Activated T-helper 17 cell treated with anti-CD3 and anti-CD28 coated beads, Interleukin-2, amount 50 U/mL, for 72 hours (primary cell): ENCODE measurements at regions not wholly inside any gene's neighbourhood (a gene's known extent, or its start where the extent isn't known, plus 50 kb on each side); places are given as distances from the start of the nearest gene placed in this dataset.

ENCODE experiments used
- ATAC-seq: fragments of 150-1000 bp; cut with Tn5 transposase; replicated peaks from 2 replicates; pipeline ENCODE4 v1.10.0; 2021; ENCODE audit warnings: mild to moderate bottlenecking, moderate library complexity
- H3K27ac Mint-ChIP-seq: one replicate; pipeline ENCODE4 v1.8.0; 2022; ENCODE audit warnings: mixed read lengths
- H3K27me3 Mint-ChIP-seq: one replicate; pipeline ENCODE4 v1.8.0; 2022; ENCODE audit warnings: mixed read lengths
- H3K36me3 Mint-ChIP-seq: one replicate; pipeline ENCODE4 v1.8.0; 2022; ENCODE audit warnings: low read depth, mild to moderate bottlenecking, mixed read lengths
- H3K4me1 Mint-ChIP-seq: one replicate; pipeline ENCODE4 v1.8.0; 2022; ENCODE audit warnings: mixed read lengths
- H3K4me3 Mint-ChIP-seq: one replicate; pipeline ENCODE4 v1.8.0; 2022; ENCODE audit warnings: mild to moderate bottlenecking, mixed read lengths
- H3K9me3 Mint-ChIP-seq: one replicate; pipeline ENCODE4 v1.8.0; 2022; ENCODE audit warnings: mixed read lengths

DNA sequence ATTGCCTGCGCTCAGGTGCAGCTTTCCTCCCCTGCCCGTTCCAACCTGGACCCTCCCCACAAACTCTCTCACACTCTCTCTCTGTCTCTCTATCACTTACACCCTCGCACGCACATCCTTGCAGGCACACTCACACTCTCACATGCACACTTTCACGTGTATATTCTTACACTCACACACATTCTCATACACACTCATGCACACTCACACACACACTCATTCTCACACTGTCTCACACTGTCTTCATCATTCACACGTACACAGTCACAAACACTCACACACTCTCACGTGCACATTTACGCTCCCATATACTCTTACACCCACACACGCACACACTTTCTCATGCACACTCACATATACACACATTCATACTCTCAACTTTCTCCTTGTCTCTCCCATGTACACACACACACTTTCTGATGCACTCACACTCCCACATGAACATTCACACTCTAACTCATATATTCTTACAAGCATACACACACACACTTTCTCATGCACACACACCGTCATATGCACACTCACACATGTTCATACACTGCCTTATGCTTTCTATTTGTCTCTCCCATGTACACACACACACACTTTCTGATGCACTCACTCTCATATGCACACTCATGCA lies 229.3 kb downstream of the SNX18 start:
- Mint-ChIP-seq H3K27me3 (no peaks in the 10 kb centered on the region), H3K36me3 (no peaks in the 10 kb centered on the region), H3K27ac (no peak overlapping the region)

GRCh38 chr5:54746346-54746745 lies 228.8 kb downstream of the SNX18 start:
- Mint-ChIP-seq H3K9me3 (no peaks in the 10 kb centered on the region), H3K4me3 (no peak overlapping the region), H3K27me3 (no peaks in the 10 kb centered on the region), H3K27ac (no peak overlapping the region), H3K36me3 (no peaks in the 10 kb centered on the region), H3K4me1 (peaks cover 4% of the 10 kb centered on the region)
- ATAC-seq, result no peak

More for the DNA sequence above, 229.3 kb downstream of the SNX18 start:
- Mint-ChIP-seq H3K4me1 (peaks cover 4% of the 10 kb centered on the region), H3K9me3 (no peaks in the 10 kb centered on the region), H3K4me3 (no peak overlapping the region)
- ATAC-seq, result no peak

DNA sequence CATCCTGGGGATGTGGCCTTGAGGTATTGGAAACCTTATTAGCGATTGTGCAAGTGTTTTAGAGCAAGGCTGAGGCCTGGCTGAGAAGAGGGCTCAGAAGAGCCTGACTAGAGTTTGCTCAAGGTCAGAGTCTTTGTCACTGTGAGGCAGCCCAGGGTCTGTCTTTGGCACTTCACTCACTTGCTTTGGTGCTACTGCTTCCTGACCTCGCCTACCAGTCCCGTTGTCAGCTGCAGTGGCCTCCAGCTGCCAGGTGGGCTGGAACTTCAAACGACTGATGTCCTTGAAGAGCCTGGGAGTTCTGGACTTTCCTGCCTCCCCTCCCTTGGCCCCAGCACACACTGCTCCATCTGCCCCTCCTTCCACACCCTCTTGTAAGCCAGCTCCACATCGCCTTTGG lies 228.0 kb downstream of the SNX18 start:
- Mint-ChIP-seq H3K4me3 (no peak overlapping the region), H3K27me3 (no peaks in the 10 kb centered on the region), H3K27ac (no peak overlapping the region), H3K36me3 (no peaks in the 10 kb centered on the region), H3K9me3 (no peaks in the 10 kb centered on the region), H3K4me1 (peaks cover 4% of the 10 kb centered on the region)
- ATAC-seq, result no peak

GRCh38 chr5:54743997-54744788 lies 226.6 kb downstream of the SNX18 start:
- ATAC-seq, result peak; percentile 98
- Mint-ChIP-seq H3K27me3 (no peaks in the 10 kb centered on the region), H3K36me3 (no peaks in the 10 kb centered on the region), H3K9me3 (no peaks in the 10 kb centered on the region), H3K4me1 (peaks cover 4% of the 10 kb centered on the region), H3K27ac (peak overlapping the region; percentile 85), H3K4me3 (peak overlapping the region; percentile 68)

GRCh38 chr5:54743581-54743980 lies 226.0 kb downstream of the SNX18 start:
- H3K4me1 Mint-ChIP-seq, result peaks cover 6% of the 10 kb centered on the region
- no peak overlapping the region for H3K27ac Mint-ChIP-seq
- H3K27me3 Mint-ChIP-seq, result no peaks in the 10 kb centered on the region
- H3K36me3 Mint-ChIP-seq, result no peaks in the 10 kb centered on the region
- ATAC-seq, result no peak
- no peaks in the 10 kb centered on the region for H3K9me3 Mint-ChIP-seq
- peak overlapping the region; percentile 68 for H3K4me3 Mint-ChIP-seq

DNA sequence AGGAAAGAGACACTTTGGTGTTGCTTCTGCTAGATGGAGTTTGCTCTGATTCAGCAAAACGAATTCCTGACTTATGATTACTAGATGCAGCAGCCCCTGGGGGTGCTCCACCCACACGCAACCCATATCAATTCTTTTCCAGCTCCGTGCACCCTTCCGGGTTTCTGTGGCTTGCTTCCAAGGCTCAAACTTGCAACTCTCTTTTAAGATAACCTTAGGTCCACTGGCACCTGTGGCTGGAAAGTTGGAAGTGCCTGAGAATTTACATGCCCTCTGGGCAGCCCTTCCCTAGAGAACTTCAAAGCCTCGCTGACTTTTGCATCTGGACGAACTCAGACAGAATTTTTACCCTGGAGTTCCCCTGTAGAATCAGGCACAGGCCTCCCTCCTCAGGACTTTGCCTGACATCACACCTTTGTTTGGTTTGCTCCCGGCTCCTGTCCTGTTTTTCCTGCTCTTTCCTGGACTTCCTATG lies 224.9 kb downstream of the SNX18 start:
- Mint-ChIP-seq H3K4me3 (no peak overlapping the region), H3K9me3 (no peaks in the 10 kb centered on the region), H3K36me3 (no peaks in the 10 kb centered on the region), H3K27ac (no peak overlapping the region), H3K27me3 (no peaks in the 10 kb centered on the region), H3K4me1 (peaks cover 9% of the 10 kb centered on the region)
- ATAC-seq, result no peak

GRCh38 chr5:54741711-54742110 lies 224.2 kb downstream of the SNX18 start:
- no peaks in the 10 kb centered on the region for H3K9me3 Mint-ChIP-seq
- H3K4me3 Mint-ChIP-seq, result no peak overlapping the region
- ATAC-seq, result no peak
- H3K27me3 Mint-ChIP-seq, result no peaks in the 10 kb centered on the region
- no peaks in the 10 kb centered on the region for H3K36me3 Mint-ChIP-seq
- peaks cover 9% of the 10 kb centered on the region for H3K4me1 Mint-ChIP-seq
- H3K27ac Mint-ChIP-seq, result no peak overlapping the region

DNA sequence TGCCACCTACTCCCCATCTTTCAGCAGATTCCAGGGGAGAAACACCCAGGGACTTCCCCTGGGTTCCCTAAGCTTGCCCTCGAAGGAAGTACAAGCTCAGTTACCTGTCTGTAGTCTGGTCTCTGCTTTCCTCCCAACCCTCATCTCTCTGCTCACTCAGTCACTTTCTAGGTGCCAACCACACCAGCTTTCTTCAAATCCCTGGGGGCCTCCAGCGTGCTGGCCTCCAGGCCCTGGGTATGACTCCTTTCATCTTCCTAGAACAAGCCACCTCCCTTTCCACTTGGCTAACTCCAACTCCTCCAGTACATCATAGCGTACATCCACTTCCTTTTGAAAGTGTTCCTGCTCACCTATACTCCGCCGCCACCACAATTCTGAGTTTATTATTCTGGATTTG lies 222.6 kb downstream of the SNX18 start:
- no peaks in the 10 kb centered on the region for H3K27me3 Mint-ChIP-seq
- peaks cover 9% of the 10 kb centered on the region for H3K4me1 Mint-ChIP-seq
- no peaks in the 10 kb centered on the region for H3K9me3 Mint-ChIP-seq
- no peak overlapping the region for H3K27ac Mint-ChIP-seq
- no peaks in the 10 kb centered on the region for H3K36me3 Mint-ChIP-seq
- ATAC-seq, result no peak
- H3K4me3 Mint-ChIP-seq, result no peak overlapping the region

DNA sequence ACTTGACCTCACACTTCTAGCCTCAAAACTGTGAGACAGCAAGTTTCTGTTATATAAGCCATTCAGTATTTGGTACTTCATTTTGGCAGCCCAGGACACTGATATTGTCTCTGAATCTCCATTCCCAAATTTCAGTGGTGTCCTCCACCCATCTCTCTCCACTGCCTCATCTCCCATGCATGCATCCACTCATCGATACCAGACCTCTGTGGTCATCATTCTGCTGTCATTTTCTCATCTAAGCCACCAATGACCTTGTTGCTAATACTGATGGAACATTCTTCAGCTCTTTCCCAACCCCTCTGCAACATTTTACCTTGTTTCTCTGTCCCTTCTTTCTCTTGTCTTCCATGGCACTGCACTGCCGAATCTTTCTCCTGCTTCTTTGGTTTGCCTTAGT lies 221.8 kb downstream of the SNX18 start:
- Mint-ChIP-seq H3K27ac (no peak overlapping the region), H3K27me3 (no peaks in the 10 kb centered on the region), H3K9me3 (no peaks in the 10 kb centered on the region), H3K4me1 (peaks cover 6% of the 10 kb centered on the region), H3K36me3 (no peaks in the 10 kb centered on the region), H3K4me3 (no peak overlapping the region)
- ATAC-seq, result no peak

DNA sequence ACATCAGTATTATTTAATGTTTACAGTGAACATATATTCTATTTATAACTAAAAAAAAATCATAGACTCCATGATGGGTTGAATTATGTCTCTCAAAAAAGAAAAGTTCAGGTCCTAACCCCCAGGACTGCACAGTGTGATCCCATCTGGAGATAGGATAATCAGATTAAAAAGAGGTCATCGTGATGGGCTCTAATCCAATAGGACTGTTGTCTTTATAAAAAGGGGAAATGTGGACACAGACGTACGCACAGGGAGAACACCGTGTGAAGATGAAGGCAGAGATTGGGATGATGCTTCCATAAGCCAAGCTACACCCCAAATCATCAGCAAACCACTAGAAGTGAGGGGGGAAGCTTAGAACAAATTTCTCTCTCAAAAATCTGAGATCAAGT lies 221.4 kb downstream of the SNX18 start:
- Mint-ChIP-seq H3K36me3 (no peaks in the 10 kb centered on the region), H3K4me3 (no peak overlapping the region), H3K9me3 (no peaks in the 10 kb centered on the region), H3K27me3 (no peaks in the 10 kb centered on the region), H3K4me1 (peaks cover 5% of the 10 kb centered on the region), H3K27ac (no peak overlapping the region)
- no peak for ATAC-seq

DNA sequence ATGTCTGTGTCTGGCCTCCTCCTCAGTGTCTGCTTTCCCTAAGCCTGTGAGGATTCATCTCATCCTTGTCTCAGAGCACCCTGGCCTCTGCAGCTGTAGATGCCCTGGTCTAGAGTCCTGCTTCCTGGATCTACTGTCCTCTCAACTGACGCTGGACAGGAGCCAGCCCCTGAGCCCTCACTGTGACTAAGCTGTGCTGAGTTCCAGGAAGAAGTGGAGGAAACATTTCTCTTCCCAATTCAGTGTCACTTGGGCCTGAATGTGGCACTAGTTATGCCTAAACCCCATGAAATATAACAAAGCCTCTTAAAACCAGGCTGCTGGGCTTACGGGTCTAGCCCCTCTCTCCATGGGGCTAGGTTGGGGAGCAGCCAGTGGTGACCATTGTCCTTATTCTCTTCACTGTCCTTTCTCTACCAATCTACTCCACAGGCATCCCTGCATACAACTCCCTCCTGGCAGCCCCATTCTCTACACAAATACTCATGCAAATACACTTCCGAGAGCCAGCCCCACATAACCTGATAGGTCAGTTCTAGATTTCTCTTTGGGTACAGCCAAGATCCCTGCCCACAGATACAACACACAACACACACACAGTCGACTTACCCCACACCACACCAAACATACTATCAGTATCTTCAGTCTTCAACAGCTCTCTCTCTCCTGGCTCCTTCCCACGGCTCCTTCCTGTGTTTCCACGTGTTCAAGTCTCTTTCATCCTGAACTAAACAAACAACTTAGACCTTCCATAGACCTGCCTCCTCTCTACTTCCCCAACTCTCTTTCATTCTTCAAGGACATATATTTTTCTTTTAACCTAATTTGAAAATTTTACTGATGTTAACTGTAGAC lies 220.8 kb downstream of the SNX18 start:
- Mint-ChIP-seq H3K27ac (no peak overlapping the region), H3K4me1 (peaks cover 5% of the 10 kb centered on the region), H3K27me3 (no peaks in the 10 kb centered on the region), H3K36me3 (no peaks in the 10 kb centered on the region), H3K4me3 (no peak overlapping the region), H3K9me3 (no peaks in the 10 kb centered on the region)
- ATAC-seq, result no peak

DNA sequence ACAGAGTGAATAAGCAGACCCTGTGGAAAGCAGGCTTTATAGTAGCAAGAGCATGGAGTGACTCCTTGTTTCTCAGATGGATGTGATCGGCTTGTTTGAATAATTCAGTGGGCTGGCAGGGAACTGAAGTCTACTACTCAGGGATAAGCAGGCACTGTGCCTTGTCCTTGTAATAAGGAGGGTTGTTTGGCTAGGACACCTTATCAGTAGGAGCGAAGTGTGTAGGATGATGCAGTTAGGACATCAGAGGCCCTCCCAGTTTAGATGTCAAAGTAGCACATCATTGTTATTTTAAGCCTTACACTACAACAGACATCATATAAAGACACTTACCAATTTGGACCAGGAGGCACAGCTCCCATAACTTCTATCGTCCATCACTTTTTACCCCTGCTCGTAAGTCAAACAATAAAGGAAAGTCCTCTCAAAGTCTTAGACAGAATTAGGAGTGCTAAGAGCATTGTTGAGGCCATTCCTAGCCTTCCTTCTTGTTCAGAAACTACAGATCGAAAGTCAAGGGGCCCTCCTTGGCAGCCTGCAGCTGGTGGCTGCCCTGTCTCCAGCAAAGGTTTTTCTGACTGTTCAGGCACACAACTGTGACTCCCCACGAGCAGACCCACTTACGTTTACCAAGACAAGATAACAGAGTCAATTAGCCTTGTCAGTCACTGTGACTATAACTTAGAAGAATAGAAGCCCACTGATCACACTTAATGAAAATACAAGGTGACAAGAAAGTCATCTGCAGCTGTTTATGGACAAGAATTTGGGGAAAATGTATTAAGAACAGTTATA lies 218.6 kb downstream of the SNX18 start:
- Mint-ChIP-seq H3K27me3 (no peaks in the 10 kb centered on the region), H3K4me3 (no peak overlapping the region), H3K9me3 (no peaks in the 10 kb centered on the region), H3K36me3 (no peaks in the 10 kb centered on the region), H3K4me1 (peaks cover 5% of the 10 kb centered on the region), H3K27ac (no peak overlapping the region)
- ATAC-seq, result no peak

- H3K27ac Mint-ChIP-seq, result no peak overlapping the region
- no peaks in the 10 kb centered on the region for H3K9me3 Mint-ChIP-seq
- peaks cover 3% of the 10 kb centered on the region for H3K27me3 Mint-ChIP-seq
- ATAC-seq, result no peak
- no peak overlapping the region for H3K4me3 Mint-ChIP-seq
- H3K4me1 Mint-ChIP-seq, result no peaks in the 10 kb centered on the region
- no peaks in the 10 kb centered on the region for H3K36me3 Mint-ChIP-seq
Observed at GRCh38 chr5:54733101-54733500, 215.5 kb downstream of the SNX18 start.

- Mint-ChIP-seq H3K27ac (no peak overlapping the region), H3K4me3 (no peak overlapping the region), H3K36me3 (no peaks in the 10 kb centered on the region), H3K4me1 (no peaks in the 10 kb centered on the region), H3K27me3 (peaks cover 6% of the 10 kb centered on the region), H3K9me3 (no peaks in the 10 kb centered on the region)
- no peak for ATAC-seq
Observed at GRCh38 chr5:54732108-54732507, 214.5 kb downstream of the SNX18 start.
